Suppressor macrophage treated with lipopolysaccharide for 1 hour (primary cell): ENCODE measurements at regions not wholly inside any gene's neighbourhood (a gene's known extent, or its start where the extent isn't known, plus 50 kb on each side); places are given as distances from the start of the nearest gene placed in this dataset.

Source experiments
- DNase-seq, 3 donors: peaks; one replicate each; pipeline ENCODE4 v3.0.0-alpha.2; 2020 to 2022

DNA sequence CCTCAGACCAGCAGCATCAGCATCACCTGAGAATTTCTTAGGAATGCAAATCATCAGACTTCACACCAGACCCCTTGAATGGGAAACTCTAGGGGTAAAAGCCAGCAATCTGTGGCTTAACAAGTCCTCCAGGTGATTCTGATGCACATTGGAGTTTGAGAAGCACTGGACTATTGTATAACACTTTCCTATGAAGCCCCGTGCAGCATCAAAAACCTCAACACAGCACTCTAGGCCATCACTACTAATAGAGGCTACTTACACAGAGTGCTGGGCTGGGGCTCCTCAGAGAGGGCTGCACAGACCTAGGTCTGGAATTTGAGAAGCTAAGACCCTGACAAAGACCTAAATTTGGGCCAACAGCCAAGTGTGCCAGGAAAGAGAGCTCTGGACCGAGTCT is 95.7 kb upstream of the ARAP3 start:
- DNase-seq = no peak

DNA sequence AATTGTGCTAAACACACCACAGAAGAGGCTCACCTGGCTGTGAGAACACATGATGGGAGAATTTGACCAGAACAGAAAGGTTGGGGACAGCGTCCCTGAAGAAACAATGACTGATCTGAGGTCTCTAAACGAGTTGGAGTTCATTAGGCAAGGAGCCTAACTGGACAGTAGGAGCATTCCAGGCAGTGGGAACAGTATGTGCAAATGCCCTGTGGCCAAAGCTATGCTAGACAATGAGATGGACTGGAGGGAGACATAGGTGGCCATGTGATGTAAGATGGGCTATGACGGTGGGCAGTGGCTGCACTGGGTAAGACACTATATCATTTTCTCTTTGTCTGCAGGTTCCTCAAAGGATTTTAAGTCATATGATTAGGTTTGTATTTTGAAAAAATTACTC is 95.1 kb upstream of the ARAP3 start:
- DNase-seq = no peak

DNA sequence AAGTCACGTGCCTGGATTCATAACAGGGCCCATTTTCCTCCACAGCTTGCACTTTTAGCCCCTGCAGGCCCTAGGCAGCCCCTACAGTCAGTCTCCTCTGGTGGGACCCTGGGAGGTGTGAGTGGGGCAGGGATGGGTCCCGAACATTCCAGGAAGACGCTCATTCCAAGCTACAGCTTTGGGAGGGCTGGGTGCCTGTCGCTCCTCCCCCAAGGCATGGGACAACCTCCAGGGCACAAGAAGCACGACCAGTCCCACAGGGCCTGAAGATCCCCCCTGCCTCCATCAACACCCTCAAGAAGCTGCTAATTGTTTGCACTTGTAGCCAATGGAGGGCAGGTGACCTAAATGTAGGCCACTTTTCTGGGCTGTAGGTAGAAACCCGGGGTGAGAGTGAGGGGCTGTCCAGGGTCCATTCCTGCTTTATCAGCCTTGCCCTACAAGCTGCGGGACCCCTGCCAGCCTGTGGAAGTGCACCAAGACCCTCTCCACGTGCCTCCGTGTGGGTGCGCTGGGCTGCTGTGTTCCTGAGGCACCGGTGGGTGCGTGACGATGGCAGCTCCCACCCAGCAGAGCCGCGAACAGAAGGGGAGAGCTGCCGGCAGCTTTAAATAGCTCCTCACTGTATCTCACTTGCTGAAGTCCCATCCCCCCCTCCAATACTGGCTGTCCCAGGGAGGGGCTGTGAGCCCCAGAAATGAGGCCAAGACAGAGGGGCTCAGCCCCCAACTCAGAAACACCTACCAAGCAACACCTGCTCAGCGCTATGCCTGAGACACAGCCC is 91.9 kb upstream of the ARAP3 start:
- DNase-seq = no peak

DNA sequence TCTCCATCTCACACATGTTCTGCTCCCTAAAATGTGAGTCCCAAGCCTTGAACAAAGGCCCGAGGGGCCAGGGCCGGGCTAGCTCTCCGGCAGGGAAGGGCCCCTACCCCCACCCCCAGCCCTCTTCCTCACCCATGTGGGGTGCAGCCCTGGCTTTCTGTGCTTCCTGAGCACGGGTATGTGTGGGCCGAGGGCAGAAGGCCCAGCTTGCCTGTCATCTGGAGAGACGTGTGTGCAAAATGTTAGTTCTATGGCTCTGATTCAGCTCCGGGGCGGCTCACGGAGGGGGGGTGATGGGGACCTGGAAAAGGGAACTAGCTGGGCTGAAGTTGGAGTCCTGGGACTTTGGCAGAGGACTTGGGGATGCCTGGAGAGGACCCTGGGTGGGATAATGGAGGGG is 90.3 kb upstream of the ARAP3 start:
- no peak for DNase-seq

DNA sequence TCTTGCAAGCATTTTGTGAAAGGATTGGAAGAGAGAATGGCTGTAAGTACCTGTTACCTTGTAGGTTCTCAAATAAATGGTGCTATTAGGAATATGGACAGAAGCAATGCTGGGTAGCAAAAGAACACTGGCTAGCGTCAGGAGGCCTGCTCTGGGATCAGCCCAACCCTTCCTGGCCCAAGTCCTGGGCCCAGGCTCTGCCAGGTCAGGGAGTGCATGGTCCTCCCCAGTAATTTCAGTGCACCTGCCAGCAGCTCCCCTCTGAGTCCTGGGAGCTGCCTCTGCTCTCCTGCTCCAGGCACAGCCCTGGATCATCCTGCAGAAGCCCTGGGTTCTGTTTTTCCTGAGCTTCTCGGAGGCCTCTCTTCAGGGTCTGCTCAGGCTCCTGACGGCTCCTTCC is 89.5 kb upstream of the ARAP3 start:
- DNase-seq = no peak

DNA sequence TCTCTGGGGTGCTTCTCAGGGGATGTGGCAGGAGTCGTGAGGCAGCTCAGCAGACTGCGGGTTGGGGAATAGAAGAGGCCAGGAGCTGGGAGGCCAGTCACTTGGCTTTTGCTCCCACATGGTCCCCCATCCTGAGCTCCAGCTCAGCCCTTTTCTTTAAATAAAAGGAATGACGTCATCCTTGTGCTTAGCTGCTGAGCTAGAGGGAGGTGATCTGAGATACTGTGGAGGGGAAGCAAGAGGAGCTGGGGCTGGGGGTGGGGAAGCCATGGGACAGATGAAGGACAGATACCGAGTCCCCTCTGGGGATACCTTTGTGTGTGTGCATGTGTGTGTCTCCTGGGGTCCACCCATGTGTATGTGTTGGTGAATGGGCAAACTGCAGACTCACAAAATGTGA is 89.0 kb upstream of the ARAP3 start:
- no peak for DNase-seq

DNA sequence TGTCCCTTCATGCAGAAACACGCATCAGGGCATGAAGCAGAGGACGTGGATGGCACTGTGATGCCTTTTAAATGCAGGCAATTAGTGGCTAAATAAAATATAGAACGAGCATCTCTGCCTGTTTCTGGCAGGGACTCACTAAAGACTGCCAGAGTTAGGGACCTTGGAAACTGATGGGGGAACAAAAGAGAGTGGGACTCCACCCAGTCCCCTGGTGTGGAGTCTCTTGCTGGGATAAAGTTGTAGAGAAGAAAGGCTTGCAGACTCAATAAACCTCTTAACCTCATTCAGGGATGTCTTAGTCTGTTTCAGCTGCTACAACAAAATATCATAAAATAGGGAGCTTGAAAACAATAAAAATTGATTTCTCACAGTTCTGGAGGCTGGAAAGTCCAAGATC is 87.6 kb upstream of the ARAP3 start:
- no peak for DNase-seq

DNA sequence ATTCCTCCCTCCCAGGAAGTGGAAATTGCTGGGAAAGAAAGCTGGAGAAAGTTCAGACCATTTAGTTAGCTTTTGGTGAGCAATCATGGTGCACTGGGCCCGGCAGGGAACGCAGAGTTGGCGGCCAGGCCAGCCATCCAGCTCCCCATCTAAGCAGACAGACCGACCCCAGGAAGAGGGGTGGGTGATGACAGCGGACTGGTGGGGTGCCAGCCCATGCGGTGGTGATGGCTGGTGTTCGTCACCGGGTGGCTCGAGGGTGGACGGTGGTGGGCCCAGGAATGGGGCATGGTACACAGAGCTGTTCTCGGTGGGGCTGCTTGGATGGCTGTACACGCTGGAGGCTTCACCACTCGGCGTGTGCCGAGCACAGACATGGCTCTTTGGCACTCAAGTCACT is 85.6 kb upstream of the ARAP3 start:
- DNase-seq = no peak

DNA sequence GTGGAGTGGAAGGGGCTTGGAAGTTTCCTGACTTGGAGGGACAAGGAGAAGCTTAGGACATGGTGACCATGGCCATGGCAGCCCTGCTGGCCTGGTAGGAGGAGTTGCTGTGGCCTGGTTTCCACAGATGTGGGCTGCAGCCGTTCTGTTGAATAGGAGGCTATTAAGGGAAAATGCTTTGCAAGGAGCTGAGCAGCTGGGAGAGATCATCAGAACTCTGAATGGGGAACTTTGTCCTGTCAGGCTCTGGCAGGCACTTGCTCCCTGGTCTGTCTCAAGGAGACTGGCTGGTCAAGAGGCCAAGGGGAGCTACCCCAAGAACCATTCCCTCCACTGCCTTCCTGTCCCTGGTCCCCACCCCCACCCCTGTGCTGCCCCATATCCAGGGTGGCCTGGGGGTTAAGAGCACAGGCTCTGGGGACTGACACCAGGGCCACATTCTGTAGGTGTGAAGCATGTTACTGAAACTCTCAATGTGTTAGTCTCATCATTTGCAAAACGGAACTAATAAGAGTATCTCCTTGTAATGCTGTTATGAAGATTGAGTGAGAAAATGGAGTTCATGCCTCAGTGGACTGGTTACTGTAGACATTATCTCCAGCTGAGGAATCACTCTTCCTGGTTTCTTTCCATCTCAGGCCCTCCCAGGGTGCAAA is 84.0 kb upstream of the ARAP3 start:
- no peak for DNase-seq

DNA sequence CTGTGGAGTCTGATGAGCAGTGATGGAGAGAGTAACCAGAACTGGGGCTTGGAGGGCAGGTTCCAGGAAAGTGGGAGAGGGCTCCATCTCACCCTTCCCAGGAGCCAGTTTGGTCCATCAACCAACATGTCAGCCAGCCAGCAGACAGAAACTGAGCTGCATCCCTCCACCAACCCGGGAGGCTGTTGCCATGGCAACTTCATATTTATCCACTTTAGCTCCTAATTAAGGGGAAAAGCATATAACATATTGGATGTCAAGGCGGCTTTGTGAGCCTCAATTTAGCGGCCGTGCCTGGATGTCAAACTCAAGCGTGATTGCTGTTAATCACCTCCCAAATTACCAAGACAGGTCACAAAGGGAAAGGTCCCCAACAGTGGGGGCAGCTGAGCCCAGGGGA is 81.5 kb upstream of the ARAP3 start:
- DNase-seq = no peak

DNA sequence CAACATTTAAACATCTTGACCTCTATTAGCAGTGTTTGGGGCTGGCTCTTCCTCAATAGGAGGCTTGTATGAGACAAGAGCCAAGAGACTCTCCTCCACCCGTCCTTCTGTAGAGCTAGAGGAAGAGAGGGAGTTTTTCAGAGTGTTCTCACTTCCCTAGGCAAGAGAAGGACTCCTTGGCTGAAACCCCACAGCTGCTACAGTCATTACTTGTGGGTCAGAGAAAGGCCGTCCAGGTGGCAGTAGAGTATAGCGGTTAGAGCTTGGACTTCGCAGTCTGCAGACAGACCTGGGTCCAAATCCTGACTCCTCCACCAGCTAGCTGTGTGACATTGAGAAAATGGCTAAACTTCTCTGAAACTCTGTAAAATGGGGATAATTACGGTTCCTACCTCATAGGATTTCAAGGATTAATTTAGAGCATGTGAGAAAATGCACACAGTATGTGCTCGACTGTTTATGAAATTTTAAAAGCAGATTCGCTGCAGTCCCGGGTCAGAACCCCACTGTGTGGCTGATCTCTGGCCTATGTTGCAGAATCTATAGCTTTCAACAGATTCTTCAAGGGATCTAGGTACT is 80.8 kb upstream of the ARAP3 start:
- peak in 2 of 3 donors; percentile 21 to 32 for DNase-seq

DNA sequence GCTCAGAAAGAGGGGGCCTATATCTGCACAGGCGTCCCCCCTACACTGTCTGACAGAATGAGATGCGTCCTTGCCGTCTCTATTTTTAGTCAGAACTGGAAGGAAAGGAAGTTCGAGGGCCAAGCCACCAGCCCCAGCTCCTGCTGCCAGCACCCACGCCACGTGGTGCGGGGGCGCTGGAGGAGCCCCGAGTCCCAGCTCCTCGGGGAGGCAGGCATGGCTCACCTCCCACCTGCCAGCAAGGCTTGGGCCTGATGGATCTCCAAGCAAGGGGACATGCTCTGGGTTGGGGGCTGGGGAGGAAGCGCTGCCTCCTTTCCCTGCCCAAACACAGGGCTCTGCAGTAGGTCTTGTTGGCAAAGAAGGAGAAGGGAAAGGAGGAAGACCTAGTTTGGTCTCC is 80.3 kb upstream of the ARAP3 start:
- peak in 1 of 3 donors; percentile 21 for DNase-seq

DNA sequence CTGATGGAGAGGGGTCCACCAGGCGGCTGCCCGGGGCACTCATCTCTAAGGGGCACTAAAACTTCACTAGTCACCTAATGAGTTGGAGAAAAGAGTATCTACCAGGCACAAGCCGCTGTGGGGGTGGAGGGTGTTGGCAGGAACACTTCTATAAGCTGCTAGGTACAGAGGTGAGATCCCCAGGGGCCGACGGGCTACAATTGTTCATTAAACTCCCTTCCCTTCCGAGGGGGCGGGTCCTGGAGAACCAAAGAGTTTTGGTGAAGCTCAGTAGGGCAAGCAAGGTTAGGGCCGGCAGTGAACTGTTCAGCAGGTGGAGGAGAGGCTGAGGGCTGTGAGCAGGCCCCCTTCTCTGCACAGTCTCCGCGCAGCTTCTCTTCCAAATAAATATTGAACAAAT is 78.7 kb upstream of the ARAP3 start:
- DNase-seq = no peak

DNA sequence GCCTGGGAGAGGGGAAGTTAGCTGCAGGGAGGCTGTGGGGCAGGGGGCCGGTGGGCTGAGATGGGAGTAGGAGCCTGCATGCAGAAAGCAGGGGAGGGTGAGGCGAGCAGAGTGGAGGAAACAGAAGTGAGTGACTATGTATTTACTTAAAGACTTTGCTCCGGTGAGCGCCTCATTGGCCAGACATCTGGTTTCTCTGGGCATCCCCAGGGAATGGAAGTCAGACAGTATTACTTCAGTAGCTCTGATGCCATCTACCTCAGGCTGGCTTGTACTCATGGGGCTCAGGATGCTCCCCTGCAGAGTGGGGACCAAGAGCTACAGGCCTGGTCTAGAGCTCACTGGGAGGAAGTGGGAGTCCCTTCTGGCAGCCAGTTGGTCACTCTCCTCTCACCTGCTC is 78.2 kb upstream of the ARAP3 start:
- no peak for DNase-seq

DNA sequence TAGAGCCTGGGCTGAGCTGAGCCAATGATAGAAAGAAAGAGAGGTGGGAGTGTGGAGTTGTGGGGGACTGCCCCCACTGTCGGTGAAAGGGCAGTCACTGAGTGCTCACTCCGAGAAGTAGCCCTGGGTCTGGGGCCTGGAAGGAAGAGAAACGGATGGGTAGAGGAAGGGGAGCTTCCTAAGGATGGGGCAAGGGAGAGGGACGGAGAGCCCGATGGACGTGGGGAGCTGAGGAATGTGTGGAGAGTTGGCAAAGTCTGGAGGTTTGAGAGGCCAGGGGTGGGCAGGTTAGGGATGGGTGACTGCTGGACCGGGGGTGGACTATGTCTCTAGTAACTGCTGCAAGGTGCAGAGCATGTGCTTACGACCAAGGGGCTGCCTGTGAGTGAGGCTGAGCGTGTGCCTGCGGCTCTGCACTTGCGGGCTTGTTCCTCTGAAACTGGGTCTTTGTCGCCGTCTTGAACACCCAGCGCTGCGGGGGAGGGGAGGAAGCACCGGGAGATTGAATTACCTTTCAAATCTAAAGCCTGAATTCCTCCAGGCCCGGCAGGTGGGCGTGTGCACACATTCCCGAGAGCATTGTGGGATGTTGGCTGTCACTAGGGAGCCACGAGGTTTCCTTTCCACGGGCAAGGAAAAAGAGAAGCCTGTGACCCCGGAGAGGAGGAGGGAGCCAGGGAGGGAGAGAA is 76.4 kb upstream of the ARAP3 start:
- DNase-seq = no peak

DNA sequence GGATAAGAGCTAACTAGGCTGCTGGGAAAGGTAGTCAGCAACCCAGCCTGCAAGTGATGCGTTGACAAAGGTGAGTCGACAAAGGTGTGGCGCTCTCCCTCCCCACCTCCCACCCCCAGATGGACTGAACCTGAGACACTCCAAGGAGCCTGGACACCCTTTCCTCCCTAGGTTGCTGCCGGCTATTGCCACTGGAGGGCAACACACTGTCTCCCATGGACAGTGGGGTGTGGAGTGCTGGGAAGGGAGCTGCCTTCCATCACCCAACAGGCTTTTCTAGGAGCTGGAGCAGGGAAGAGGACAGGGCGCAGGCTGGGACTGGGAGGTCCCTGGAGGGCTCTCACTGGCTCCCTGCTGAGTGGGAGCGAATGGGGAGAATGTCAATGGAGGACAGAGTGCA is 75.4 kb upstream of the ARAP3 start:
- DNase-seq = peak in 1 of 3 donors; percentile 31

DNA sequence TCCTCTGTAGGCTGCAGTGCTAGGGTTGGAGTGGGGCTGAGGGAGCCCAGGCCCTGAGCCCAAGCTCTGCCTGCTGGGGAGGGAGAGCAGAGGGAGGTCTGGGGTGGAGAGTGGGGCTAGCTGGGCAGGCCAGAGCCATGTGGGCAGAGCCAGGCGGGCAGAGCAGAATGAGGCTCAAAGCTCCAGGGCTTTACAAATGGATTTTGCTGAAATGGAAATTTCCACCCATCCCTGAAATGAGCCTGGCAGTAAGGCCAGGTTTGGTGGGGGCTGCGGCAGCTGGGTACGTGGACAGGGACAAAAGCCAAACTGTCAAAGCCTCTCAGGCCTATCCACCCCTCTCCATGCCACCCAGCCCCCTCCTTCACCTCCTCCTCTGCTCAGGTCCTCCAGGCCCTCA is 74.2 kb upstream of the ARAP3 start:
- DNase-seq = no peak

DNA sequence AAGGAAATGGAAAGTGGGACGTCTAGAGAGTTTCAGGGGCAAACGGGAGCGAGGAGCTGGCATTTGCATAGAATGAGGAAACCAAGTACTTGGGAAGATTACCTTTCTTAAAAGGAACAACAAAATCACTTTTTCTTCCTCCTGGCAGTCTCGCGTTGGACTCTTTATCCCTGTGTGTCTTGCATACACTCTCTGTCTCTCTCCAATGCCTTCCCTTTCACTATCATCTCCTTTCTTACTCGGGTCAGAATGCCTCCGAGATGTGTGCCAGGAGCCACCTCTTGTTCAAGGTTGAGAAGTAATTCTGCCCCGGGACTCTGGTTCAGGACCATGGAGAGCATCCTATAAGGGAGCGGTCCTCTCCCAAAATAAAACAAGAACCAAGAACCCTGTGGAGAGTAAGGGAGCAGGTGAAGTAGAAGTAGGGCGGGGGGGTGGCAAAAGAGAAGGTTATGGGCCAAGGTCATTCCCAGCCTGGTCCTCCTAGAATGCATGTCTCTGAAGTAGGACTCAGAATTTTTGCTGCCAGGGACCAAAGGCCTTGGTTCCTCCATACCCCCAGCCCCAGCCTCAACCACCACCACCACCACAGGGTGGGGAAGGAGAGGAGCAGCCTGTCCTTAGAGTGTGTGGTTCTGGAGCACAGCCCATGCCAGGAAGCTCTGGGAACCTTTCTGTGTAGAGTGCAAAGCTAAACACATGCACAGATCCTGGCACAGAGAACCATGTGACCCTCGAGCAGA is 72.1 kb upstream of the ARAP3 start:
- DNase-seq = peak; percentile 45 to 68 (median 57)

DNA sequence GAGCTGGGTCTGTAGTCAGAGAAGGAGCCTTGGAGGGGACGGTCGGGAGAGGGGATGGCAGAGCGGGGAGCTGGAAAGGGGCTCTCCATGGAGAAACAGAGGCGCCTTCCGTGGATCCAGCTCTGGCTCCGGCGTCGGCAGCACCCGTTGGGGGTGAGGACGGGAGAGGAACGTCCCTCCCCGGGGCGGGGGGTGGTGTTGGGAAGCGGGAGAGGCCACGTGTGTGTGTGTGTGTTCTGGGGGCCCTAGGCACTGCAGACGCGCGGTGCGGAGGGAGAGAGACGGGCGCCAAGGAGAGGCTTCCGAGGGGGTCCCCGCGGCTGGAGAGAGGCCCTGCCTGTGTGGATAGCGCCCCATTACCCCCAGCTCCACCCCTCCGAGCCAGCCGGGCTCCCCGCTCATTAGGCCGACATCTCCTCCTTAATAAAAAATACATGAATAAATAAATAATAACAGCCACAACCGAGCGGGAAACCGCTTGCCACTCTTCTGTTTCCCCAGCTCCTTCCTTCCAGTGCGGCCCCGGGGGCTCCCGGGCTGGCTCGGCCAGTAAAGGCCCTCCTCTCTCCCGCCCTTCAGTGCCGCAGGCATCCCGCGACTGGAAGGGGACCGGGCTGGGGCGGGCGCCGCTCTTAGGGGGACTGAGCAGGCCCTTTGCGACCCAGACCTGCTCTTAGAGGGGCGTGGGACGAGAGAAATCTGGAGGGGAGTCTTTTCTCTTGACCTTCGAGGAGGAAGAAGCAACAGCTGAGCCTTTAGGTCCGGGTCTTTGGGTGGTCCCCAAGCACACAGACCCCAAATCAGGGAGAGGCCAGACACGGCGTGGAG is 71.3 kb upstream of the ARAP3 start:
- DNase-seq = no peak

DNA sequence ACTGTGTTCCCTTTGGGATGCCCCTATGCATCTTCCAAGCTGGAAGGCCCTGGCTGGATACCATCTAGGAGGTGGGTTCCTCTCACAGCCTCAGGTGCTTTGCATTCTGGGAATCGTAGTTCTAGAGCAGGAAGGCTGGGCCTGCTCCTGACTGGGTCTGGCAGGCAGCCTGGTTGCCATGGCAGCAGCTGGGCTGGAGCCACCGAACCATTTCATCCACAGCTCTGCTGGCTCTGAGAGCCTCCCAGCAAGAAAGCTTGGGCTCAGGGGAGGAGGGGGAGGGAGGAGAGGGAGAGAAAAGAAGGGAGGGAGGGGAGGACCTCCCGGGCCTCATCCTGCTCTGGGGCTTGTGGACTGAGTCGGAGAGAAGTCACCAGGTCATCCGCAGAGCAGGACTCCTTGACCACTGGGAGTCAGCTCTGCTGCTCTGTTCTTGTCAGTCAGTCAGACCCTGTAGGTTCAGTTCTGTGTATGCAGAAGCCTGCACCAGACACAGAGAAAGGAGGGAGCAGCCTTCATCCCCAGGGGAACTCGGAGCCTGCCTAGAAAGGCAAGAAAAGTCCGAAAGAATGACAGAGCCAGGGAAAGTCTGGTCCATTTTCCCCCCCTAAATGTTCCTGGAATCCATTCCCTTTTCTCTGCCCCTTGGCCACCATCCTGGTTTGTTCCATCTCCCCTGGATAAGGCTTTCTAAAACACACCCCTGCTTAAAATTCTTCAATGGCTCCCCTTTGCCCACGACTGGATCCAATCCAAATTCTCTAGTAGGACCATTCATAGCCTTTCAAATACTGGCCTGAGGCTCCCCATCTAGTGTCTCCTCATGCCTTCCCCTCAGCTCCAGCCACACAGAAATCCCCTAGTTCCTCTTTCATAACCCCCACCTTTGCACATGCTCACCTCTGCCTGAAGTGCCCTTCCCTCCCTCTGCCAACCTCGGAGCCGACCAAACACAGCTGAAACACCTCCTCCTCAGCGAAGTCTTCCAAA is 65.4 kb upstream of the ARAP3 start:
- no peak for DNase-seq

DNA sequence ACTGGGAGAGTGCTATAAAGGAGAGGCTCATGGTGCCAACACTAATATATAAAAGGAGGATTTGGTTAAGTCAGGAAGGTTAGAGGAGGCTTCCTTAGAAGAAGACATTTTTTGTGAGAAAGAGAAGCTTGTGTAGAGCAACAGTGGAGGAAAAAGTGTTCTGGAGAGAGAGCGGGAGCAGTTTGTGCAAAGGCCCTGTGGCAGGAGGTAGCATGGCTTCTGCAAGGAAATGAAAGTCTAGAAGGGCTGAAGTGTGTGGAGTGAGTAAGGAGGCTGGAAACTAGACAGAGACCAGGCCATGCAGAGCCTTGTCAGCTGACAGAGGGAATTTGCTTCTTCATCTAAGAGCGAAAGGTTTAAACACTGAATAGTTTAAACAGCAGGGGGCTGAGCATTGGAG is 64.4 kb upstream of the ARAP3 start:
- no peak for DNase-seq
